Retina (tissue), 1 donor: ENCODE measurements at regions not wholly inside any gene's neighbourhood (a gene's known extent, or its start where the extent isn't known, plus 50 kb on each side); places are given as distances from the start of the nearest gene placed in this dataset.

ENCODE experiments used
- DNase-seq: peaks from one replicate; pipeline ENCODE4 v3.0.0-alpha.2; 2016

GRCh38 chr5:125011947-125012346, 265.5 kb upstream of the ZNF608 start:
- peak; percentile 36 for DNase-seq

GRCh38 chr5:125012727-125013451, 266.4 kb upstream of the ZNF608 start:
- DNase-seq: peak; percentile 36

- DNase-seq: no peak
These were observed 267.8 kb upstream of the ZNF608 start for GRCh38 chr5:125014202-125014601.

DNA sequence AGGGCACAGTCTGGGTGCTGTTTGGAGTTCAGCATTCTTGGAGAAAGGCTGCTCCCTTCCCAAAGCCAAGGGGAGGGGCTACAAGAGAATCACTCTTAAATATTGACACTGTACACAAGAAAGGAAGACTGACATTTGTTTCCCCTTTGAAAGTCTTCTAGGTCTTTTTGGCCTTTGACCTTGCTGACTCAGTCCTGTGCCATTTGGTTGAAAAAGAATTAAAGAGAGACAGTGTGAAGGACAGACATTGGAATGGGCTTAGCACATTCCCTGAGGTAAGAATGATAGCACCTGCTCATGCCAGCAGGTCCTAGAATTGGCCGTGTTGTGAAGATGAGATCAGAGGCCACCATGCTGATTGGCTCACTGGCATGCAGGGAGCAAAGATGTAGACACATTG, 271.4 kb upstream of the ZNF608 start:
- DNase-seq: no peak

DNA sequence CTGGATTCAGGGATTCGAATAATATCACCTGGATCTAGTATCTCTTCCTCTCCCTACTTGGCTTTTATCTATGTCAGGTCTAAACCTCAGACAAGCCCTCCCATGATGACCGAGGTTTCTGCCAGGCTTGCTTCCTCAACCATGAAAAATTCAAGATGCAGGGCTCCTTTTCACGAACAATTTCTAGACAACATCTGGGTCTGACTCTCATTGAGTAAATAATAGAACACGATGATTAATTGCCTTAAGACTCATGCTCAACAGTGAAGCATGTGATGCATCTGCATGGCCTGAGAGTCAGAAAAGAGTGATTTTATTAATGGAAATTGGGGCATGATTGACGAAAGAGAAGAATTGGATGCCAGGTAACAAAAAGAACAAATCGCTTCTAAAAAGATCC, 277.2 kb upstream of the ZNF608 start:
- DNase-seq: no peak

DNA sequence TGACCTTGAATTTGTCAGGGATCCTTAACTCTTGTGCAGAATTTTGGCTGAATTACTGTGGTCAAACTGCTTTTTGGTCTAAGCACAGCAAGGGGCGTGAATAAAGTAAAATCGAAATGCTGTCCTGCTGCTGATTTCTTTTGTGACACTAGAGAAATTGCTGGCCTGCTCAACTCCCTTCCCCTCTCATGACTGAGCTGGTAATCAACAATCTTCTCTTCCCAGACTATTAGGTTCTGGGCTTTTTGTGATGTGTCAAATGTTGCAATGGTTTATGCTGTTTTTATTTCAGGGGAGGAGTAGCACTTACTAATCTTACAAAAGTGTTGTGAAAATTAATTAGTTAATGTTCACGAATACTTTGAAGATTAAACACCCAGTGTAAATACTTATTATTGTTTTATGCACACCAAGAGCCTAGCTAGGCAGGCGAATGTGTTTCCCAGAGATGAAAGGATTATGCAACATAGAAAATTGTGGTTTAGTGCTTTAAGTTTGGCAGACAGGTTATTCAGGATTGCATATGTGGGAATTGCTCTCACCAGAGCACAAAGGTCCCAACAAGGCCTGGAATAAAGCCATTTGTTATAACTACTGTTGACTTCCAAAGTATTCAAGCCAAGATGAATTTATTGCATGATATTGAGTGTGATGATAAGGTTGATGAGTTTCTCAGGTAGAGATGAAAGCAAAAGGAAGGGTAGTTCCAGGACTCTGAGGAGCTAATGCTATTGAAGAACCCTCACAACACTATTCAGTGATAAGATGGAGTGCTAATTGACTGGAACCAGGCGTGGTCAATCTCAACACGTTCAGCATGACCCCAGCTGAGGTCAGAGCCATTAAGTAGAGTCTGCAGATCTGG, 280.7 kb upstream of the ZNF608 start:
- no peak for DNase-seq

DNA sequence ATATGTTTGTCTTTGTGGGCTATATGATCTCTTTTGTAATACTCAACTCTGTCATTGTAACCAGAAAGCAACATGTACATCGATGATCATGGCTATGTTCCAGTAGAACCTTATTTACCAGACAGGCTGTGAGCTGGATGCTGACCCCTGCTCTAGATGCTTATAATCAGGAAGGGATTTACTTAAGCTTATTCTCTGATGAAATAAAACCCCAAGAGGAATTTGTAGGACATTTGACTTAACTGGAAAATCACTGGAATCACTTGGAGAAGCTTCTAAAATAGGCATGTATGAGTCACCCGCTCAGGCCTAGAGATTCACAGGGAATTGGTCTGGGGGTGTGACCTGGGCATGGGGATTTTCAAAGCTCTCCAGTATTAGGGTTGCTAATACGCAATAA, 285.8 kb upstream of the ZNF608 start:
- no peak for DNase-seq

GRCh38 chr5:125033602-125034001, 287.2 kb upstream of the ZNF608 start:
- DNase-seq: no peak

DNA sequence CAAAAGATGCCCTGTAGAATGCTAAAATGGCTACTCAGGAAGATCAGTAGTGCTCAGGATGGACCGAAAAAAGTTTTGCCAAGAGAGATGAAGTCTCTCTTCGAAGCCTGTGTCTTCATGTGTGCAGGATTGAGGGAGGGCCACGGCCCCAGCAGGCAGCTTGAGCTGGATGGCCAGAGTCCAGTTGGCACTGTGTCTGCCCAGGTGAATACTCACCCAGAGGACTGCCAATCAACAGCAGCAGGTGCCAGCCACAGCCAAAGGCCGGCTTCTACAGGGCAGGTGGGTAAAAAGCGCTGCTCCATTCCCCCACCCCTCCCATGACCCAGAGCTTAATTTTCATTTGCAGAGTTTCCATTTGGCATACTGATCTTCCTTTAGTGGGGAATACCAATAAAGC, 287.9 kb upstream of the ZNF608 start:
- DNase-seq: no peak

DNA sequence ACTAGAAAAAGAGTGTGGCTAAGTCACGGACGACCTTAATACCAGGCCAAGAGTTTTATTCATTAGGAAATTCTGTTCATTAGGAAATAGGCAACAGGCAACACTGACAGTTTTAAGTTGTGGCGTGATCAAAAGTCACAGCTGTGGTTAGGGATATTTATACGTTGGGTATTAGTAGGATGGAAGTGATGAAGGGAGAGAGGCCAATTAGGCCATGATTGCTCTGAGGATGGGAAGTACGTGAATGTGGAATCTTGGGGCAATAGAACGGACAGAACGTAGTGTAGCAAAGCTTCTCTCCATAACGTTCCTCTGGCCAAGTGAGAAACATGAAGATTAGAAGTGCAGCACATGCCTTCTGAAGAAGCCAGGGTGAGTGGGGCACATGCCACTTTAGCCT, 290.1 kb upstream of the ZNF608 start:
- DNase-seq: no peak

DNA sequence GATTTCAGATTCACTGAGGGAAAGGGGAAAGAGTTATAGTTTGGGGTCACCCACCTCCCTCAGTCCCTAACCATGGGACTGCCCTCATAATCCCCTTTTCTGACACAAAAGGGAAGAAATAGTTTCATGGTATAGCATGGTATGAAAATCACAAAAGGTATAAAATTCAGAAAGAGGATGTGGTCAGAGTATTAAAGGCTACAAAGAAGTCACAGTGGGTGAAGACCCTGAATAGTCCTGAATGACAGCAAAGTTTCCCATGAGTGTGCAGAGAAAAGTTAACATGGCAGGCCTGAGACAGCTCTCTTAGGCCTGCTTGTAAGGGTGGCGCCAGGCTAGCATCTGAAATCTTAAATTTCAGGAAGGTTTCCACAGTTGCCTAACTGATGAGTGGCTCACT, 290.6 kb upstream of the ZNF608 start:
- no peak for DNase-seq

DNA sequence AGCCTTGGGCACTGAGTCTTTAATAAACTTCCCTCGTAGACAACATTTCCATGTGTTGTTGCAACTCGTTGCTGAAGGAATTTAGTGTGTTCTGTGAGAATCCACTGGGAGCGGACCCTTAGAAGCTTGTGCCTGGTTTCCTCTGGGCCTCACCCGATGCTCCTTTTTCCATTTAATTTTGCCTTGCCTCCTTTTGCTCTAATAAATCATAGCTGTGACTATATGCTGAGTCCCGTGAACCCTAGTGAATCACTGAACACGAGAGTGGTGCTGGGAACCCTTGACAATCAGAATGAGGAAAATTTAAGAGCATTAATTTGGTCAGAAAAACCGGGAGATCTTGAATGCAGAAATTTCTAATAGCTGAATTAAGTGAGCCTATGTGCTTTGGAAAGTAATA, 291.1 kb upstream of the ZNF608 start:
- DNase-seq: no peak

DNA sequence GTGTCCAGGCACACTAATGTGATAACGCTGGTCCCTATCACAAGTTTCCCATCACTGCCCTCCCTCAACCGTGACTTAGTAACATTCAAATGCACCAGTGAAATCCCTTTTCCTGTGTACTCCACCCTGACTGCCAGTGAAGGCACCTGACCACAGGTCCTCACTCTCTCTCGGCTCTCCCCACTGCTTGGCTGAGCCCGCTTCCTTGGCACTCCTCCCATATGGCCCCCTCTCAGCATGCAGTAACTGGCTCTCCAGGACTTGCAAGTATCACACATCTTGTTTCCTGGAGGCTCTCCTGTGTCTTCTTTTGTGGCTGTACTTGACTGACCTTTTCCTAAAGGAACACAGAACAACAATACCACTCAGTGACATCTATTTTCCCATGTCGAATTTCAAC, 292.0 kb upstream of the ZNF608 start:
- no peak for DNase-seq

DNA sequence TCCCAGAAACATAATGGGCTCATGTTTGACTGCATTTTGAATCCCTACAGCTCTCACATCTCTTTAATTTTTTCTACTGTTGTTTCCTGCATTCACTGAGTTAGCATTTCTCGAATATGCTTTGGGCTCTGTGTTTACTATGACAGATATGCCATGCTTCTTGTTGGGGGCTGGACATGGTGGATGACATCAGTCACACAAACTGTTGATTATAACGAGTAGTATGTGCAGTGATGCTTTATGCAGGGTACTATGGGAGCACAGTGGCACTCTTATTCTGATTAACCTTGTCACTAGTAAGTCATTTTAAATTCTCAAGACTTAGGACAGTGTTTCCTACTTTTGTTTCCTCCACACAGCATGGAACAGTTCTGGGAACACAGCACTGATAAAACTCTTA, 295.4 kb upstream of the ZNF608 start:
- no peak for DNase-seq

DNA sequence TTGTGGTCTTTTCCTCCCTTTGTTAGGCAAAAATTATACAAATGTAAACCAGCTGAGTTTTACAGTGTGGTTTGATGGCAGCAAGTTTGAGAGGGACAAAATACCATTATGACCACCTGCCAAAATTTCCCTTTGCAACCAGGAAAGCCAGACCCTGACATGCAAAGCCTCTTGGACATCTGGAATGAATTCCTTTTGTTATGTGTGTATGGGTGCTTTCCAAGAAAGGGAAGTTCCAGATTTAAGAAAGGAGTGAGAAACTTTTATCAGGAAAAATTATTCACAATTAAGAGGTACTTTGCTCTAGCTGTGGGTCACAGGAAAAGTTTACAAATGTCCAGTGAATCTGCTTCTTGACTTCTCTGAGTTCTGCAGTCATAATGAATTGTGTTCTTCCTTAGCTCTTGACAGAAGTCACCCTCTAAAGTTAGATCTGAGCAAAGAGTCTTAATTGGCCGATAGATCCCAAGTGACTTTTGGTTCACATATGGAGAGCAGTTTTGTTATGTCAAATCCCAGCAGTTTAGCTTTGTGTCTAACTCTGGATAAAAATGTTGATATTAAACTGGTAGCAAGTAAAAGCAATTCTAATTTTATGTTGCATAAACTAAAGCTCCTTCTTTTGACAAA, 295.9 kb upstream of the ZNF608 start:
- DNase-seq: no peak

DNA sequence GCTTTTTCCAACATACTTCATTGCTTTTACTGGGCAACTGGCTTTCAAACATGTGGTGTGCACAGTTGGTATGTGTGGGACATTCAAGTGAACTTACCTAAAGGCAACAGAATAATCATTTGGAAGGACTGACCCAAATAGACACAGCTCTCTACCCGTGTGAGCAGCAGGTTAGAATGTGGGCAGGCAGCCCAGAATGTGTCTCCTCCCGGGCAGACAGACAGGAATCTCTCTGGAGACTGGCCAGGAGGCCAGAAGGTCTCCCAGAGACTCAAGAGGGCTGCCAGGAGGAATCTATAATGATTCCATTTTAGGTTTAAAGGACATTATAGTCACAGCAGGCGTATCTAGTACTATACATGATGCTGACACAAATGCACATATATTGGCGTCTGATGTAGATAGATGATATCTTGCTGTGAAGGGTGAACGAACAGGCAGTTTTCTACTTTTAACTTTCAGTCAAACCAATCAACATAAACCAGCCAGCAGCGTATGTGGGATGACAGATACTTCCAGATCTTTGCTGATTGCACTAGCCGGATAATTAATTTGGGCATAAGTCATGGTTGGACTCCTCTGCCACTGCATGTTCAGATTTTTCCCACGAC, 297.4 kb upstream of the ZNF608 start:
- DNase-seq: peak; percentile 56

DNA sequence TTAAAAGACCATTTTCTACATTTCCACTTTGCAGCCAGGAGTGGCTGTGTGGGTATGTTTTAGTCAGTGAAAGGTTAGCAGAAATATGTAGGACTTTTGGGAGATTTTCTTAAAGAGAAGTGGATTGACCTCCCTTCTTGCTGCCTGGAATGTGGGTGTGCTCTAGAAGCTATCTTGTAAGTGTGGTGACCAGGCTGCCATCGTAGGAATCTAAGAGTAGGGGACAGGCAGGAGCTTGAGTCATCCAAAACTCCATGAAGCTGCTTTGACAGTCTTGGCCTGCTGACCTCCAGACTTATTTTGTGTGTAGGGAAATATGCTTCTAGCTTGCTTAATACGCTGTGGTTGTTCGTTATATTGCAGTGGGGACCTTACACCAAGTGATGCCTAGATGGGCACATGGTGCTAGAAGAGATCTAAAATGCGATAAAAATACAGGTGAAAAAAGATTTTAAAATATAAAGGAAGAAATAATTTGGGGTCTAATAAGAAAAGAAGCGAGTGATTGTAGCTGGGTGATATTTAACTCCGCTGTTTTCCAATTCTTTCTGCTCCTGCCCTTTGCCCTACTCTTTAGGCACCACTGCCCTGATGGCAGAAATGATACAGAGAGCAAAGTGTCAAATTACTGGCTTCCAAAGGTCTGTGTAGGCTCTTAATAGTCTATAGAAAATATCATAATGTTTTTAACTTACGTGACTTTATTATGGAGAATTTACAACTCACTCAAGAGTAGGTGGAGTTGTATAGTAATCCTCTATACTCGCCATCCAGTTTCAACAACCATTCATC, 298.2 kb upstream of the ZNF608 start:
- no peak for DNase-seq

- no peak for DNase-seq
These were observed 299.2 kb upstream of the ZNF608 start for GRCh38 chr5:125045646-125046045.

GRCh38 chr5:125046838-125047237, 300.4 kb upstream of the ZNF608 start:
- no peak for DNase-seq

GRCh38 chr5:125047871-125048270, 301.4 kb upstream of the ZNF608 start:
- DNase-seq: no peak

DNA sequence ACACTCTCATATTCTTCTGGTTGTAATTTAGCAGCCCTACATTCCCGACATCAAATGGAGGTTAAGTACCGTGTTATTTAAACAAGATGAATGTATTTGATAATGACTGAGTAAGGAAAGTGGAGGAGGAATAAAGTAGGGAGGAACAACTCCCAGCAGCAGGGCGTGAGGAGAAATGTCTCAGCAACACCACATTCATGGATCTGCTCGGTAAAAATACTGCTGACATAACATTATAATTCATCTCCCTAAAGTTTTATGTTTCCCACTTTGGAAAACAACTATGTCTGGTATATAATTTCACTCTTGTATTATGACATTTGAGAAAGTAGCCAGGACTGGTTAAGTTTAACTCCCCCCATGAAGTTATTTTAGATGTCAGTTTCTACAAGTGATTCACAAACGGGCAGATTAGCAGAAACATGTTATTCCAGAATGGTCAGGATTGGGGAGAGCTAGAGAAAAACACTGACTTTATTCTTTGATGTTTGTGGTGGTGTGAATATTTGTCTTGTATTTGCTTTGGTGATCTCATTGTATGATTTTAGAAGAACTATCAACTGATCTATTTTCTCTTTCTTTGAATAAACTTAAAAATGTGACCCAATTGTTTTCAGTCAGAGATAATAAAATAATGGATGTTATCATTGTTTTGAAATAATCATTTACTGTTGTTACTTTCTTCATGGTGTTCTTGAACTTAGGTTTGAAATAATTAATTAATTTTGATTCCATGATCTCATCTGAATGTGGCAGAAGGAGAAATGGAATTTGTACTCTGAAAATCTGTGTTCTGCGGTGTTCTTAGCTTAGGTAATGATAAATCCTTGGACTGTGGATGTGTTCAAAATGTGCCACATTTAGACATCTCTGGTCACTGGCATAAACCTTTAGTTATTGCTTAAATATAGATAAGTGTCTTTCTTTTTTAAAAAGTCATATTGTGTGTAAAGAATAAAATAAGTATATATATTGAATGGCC, 303.6 kb upstream of the ZNF608 start:
- DNase-seq: no peak
